SK-N-SH treated with all-trans-retinoic acid at 6 μM for 48 hours (cell line): ENCODE measurements at regions not wholly inside any gene's neighbourhood (a gene's known extent, or its start where the extent isn't known, plus 50 kb on each side); places are given as distances from the start of the nearest gene placed in this dataset.

Experiments
- ATAC-seq: fragments of 200-7000 bp; cut with Tn5 transposase; 3 replicates; pipeline ENCODE4 v1.9.1; 2020; ENCODE audit warnings: mild to moderate bottlenecking, moderate library complexity
- ARNTL ChIP-seq: fragments of 450-650 bp; formaldehyde crosslinking; IDR thresholded peaks from 2 replicates; pipeline ENCODE4 v1.5.0; 2020; ENCODE audit warnings: low read depth, mild to moderate bottlenecking, moderate library complexity, borderline replicate concordance
- CSDC2 ChIP-seq: fragments of 250-450 bp; sonication (Bioruptor Pico); IDR thresholded peaks from 2 replicates; pipeline ENCODE4 v1.5.0; 2020; ENCODE audit warnings: mild to moderate bottlenecking, moderate library complexity
- ESRRG ChIP-seq: fragments of 250-450 bp; sonication (Bioruptor Pico); IDR thresholded peaks from 2 replicates; pipeline ENCODE4 v1.6.1; 2021; ENCODE audit warnings: mild to moderate bottlenecking
- GLIS3 ChIP-seq: fragments of 250-450 bp; sonication (Bioruptor Pico); IDR thresholded peaks from 2 replicates; pipeline ENCODE4 v1.5.0; 2020; ENCODE audit warnings: mild to moderate bottlenecking, moderate library complexity
- ISL1 ChIP-seq: fragments of 250-450 bp; sonication (Bioruptor Pico); IDR thresholded peaks from 2 replicates; pipeline ENCODE4 v2.1.2; 2022; ENCODE audit warnings: mild to moderate bottlenecking, moderate library complexity
- OSR1 ChIP-seq: fragments of 250-450 bp; sonication (Bioruptor Pico); IDR thresholded peaks from 2 replicates; pipeline ENCODE4 v1.8.0; 2022; ENCODE audit warnings: moderate library complexity, mild to moderate bottlenecking, inconsistent platforms
- RARB ChIP-seq: fragments of 250-450 bp; sonication (Bioruptor Pico); IDR thresholded peaks from 2 replicates; pipeline ENCODE4 v1.8.0; 2021; ENCODE audit warnings: mild to moderate bottlenecking, moderate library complexity
- SNAI2 ChIP-seq: fragments of 250-450 bp; sonication (Bioruptor Pico); IDR thresholded peaks from 2 replicates; pipeline ENCODE4 v1.5.0; 2020; ENCODE audit warnings: mild to moderate bottlenecking, moderate library complexity
- TCF4 ChIP-seq: fragments of 250-450 bp; sonication (Bioruptor Pico); IDR thresholded peaks from 2 replicates; pipeline ENCODE4 v1.8.0; 2021; ENCODE audit warnings: mild to moderate bottlenecking, moderate library complexity, borderline replicate concordance
- TOX ChIP-seq: fragments of 250-450 bp; sonication (Bioruptor Pico); IDR thresholded peaks from 2 replicates; pipeline ENCODE4 v1.8.0; 2021; ENCODE audit warnings: mild to moderate bottlenecking, moderate library complexity, borderline replicate concordance
- ZFP3 ChIP-seq: fragments of 250-450 bp; sonication (Bioruptor Pico); IDR thresholded peaks from 2 replicates; pipeline ENCODE4 v1.5.0; 2020; ENCODE audit warnings: mild to moderate bottlenecking, moderate library complexity
- ZFP30 ChIP-seq: fragments of 450-650 bp; formaldehyde crosslinking; IDR thresholded peaks from 2 replicates; pipeline ENCODE4 v1.5.0; 2022; ENCODE audit warnings: mild to moderate bottlenecking, moderate library complexity
- ZNF565 ChIP-seq: fragments of 450-650 bp; formaldehyde crosslinking; conservative IDR thresholded peaks from 2 replicates; pipeline ENCODE4 v1.5.0; 2020; ENCODE audit warnings: low read depth, mild to moderate bottlenecking, moderate library complexity
- ZNF70 ChIP-seq: fragments of 450-650 bp; formaldehyde crosslinking; IDR thresholded peaks from 2 replicates; pipeline ENCODE4 v1.5.0; 2020; ENCODE audit warnings: mild to moderate bottlenecking, moderate library complexity
- ZNF8 ChIP-seq: fragments of 450-650 bp; formaldehyde crosslinking; IDR thresholded peaks from 2 replicates; pipeline ENCODE4 v1.5.0; 2020; ENCODE audit warnings: mild to moderate bottlenecking, moderate library complexity
- TF ChIP-seq, protein P1 (sequence below): fragments of 250-450 bp; sonication (Bioruptor Pico); IDR thresholded peaks from 2 replicates; pipeline ENCODE4 v1.8.0; 2021; ENCODE audit warnings: low read depth, mild to moderate bottlenecking, moderate library complexity, borderline replicate concordance
- TF ChIP-seq, protein P2 (sequence below): fragments of 250-450 bp; sonication (Bioruptor Pico); IDR thresholded peaks from 2 replicates; pipeline ENCODE4 v1.5.1; 2021; ENCODE audit warnings: mild to moderate bottlenecking, moderate library complexity
- TF ChIP-seq, protein P3 (sequence below): fragments of 250-450 bp; sonication (Bioruptor Pico); IDR thresholded peaks from 2 replicates; pipeline ENCODE4 v1.5.0; 2020; ENCODE audit warnings: mild to moderate bottlenecking, moderate library complexity
- TF ChIP-seq, protein P4 (sequence below): fragments of 250-450 bp; sonication (Bioruptor Pico); IDR thresholded peaks from 2 replicates; pipeline ENCODE4 v1.8.0; 2020; ENCODE audit warnings: mild to moderate bottlenecking, moderate library complexity, borderline replicate concordance
- TF ChIP-seq, protein P5 (sequence below): fragments of 250-450 bp; sonication (Bioruptor Pico); IDR thresholded peaks from 2 replicates; pipeline ENCODE4 v1.5.1; 2020; ENCODE audit warnings: low read depth, mild to moderate bottlenecking, moderate library complexity

DNA sequence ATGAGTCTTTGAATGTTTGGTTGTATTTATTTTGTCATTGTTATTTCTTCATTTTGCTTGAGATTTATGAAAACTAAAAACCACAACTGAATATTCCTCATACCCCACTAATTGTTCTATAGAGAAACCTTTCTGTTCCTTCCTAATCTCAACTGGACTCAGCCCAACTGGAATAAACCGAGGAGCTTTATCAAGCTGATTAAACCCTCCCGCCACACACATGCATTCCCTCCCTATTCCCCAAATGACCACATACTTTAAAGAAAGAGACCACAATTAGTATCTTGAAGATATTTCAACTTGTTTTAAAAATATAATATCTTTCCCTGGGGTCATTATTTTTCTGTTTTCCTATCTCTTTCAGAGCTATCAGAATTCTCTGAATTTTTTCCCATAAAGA lies 107.5 kb downstream of the OSR1 start (continued):
- TF ChIP-seq SNAI2 = no peak
- no peak for TF ChIP-seq ISL1 (CRISPR knock-in tag)
- TF ChIP-seq ARNTL (CRISPR knock-in tag) = no peak
- TF ChIP-seq TOX (CRISPR knock-in tag) = no peak
- TF ChIP-seq, protein P1, sequence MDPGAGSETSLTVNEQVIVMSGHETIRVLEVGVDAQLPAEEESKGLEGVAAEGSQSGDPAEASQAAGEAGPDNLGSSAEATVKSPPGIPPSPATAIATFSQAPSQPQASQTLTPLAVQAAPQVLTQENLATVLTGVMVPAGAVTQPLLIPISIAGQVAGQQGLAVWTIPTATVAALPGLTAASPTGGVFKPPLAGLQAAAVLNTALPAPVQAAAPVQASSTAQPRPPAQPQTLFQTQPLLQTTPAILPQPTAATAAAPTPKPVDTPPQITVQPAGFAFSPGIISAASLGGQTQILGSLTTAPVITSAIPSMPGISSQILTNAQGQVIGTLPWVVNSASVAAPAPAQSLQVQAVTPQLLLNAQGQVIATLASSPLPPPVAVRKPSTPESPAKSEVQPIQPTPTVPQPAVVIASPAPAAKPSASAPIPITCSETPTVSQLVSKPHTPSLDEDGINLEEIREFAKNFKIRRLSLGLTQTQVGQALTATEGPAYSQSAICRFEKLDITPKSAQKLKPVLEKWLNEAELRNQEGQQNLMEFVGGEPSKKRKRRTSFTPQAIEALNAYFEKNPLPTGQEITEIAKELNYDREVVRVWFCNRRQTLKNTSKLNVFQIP (CRISPR knock-in tag) = no peak
- TF ChIP-seq, protein P2, sequence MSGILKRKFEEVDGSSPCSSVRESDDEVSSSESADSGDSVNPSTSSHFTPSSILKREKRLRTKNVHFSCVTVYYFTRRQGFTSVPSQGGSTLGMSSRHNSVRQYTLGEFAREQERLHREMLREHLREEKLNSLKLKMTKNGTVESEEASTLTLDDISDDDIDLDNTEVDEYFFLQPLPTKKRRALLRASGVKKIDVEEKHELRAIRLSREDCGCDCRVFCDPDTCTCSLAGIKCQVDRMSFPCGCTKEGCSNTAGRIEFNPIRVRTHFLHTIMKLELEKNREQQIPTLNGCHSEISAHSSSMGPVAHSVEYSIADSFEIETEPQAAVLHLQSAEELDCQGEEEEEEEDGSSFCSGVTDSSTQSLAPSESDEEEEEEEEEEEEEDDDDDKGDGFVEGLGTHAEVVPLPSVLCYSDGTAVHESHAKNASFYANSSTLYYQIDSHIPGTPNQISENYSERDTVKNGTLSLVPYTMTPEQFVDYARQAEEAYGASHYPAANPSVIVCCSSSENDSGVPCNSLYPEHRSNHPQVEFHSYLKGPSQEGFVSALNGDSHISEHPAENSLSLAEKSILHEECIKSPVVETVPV = no peak
- no peak for TF ChIP-seq ZNF70 (CRISPR knock-in tag)
- no peak for TF ChIP-seq GLIS3 (CRISPR knock-in tag)
- TF ChIP-seq ZFP3 (CRISPR knock-in tag) = no peak
- no peak for TF ChIP-seq TCF4
- TF ChIP-seq ZNF8 (CRISPR knock-in tag) = no peak
- TF ChIP-seq ZFP30 = no peak
- TF ChIP-seq ESRRG (CRISPR knock-in tag) = no peak

DNA sequence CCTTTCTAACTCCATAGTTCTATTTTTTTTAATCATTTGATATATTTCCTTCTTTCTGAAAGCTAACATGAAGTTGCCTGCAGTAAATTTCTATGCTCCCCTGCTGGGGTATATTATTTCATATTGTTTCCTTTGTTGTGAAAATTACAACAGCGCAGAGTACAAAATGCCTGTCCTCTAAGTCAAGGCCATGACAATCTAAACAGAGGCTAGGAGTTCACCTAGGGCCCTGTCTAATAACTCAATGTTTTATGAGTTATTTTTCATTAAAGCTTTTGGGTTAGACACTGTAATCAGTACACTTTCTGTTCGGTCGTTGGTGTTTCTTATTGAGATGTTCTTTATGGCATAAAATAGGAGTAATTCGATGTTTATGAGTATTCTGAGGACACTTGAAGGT lies 111.2 kb downstream of the OSR1 start:
- ATAC-seq = no peak
- TF ChIP-seq ZNF565 (CRISPR knock-in tag) = no peak
- no peak for TF ChIP-seq ESRRG (CRISPR knock-in tag)
- TF ChIP-seq ZNF8 (CRISPR knock-in tag) = no peak
- no peak for TF ChIP-seq ISL1 (CRISPR knock-in tag)
- no peak for TF ChIP-seq SNAI2
- no peak for TF ChIP-seq RARB (CRISPR knock-in tag)
- TF ChIP-seq, protein P3, sequence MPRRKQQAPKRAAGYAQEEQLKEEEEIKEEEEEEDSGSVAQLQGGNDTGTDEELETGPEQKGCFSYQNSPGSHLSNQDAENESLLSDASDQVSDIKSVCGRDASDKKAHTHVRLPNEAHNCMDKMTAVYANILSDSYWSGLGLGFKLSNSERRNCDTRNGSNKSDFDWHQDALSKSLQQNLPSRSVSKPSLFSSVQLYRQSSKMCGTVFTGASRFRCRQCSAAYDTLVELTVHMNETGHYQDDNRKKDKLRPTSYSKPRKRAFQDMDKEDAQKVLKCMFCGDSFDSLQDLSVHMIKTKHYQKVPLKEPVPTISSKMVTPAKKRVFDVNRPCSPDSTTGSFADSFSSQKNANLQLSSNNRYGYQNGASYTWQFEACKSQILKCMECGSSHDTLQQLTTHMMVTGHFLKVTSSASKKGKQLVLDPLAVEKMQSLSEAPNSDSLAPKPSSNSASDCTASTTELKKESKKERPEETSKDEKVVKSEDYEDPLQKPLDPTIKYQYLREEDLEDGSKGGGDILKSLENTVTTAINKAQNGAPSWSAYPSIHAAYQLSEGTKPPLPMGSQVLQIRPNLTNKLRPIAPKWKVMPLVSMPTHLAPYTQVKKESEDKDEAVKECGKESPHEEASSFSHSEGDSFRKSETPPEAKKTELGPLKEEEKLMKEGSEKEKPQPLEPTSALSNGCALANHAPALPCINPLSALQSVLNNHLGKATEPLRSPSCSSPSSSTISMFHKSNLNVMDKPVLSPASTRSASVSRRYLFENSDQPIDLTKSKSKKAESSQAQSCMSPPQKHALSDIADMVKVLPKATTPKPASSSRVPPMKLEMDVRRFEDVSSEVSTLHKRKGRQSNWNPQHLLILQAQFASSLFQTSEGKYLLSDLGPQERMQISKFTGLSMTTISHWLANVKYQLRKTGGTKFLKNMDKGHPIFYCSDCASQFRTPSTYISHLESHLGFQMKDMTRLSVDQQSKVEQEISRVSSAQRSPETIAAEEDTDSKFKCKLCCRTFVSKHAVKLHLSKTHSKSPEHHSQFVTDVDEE (CRISPR knock-in tag) = no peak
- TF ChIP-seq, protein P2 = no peak
- TF ChIP-seq ZFP3 (CRISPR knock-in tag) = no peak
- TF ChIP-seq ZFP30 = no peak
- TF ChIP-seq, protein P4, sequence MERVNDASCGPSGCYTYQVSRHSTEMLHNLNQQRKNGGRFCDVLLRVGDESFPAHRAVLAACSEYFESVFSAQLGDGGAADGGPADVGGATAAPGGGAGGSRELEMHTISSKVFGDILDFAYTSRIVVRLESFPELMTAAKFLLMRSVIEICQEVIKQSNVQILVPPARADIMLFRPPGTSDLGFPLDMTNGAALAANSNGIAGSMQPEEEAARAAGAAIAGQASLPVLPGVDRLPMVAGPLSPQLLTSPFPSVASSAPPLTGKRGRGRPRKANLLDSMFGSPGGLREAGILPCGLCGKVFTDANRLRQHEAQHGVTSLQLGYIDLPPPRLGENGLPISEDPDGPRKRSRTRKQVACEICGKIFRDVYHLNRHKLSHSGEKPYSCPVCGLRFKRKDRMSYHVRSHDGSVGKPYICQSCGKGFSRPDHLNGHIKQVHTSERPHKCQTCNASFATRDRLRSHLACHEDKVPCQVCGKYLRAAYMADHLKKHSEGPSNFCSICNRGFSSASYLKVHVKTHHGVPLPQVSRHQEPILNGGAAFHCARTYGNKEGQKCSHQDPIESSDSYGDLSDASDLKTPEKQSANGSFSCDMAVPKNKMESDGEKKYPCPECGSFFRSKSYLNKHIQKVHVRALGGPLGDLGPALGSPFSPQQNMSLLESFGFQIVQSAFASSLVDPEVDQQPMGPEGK (CRISPR knock-in tag) = no peak
- TF ChIP-seq, protein P5, sequence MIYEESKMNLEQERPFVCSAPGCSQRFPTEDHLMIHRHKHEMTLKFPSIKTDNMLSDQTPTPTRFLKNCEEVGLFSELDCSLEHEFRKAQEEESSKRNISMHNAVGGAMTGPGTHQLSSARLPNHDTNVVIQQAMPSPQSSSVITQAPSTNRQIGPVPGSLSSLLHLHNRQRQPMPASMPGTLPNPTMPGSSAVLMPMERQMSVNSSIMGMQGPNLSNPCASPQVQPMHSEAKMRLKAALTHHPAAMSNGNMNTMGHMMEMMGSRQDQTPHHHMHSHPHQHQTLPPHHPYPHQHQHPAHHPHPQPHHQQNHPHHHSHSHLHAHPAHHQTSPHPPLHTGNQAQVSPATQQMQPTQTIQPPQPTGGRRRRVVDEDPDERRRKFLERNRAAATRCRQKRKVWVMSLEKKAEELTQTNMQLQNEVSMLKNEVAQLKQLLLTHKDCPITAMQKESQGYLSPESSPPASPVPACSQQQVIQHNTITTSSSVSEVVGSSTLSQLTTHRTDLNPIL (CRISPR knock-in tag) = no peak
- TF ChIP-seq CSDC2 (CRISPR knock-in tag) = no peak
- TF ChIP-seq, protein P1 (CRISPR knock-in tag) = no peak
- no peak for TF ChIP-seq OSR1 (CRISPR knock-in tag)
- no peak for TF ChIP-seq TCF4
- no peak for TF ChIP-seq GLIS3 (CRISPR knock-in tag)
